HUES64 (cell line): ENCODE measurements at regions not wholly inside any gene's neighbourhood (a gene's known extent, or its start where the extent isn't known, plus 50 kb on each side); places are given as distances from the start of the nearest gene placed in this dataset.

Source experiments
- H3K27ac ChIP-seq: 2 replicates; pipeline ENCODE4 v1.7.0; 2013; ENCODE audit warnings: low read depth, low read length, inconsistent platforms
- H3K27me3 ChIP-seq: 2 replicates; pipeline ENCODE4 v1.6.1; 2013; ENCODE audit warnings: mild to moderate bottlenecking, low read length; ENCODE audit not compliant: insufficient read depth
- H3K36me3 ChIP-seq: 2 replicates; pipeline ENCODE4 v1.6.1; 2013; ENCODE audit warnings: mild to moderate bottlenecking, low read length; ENCODE audit not compliant: insufficient read depth
- H3K4me1 ChIP-seq: 2 replicates; pipeline ENCODE4 v1.6.1; 2013; ENCODE audit warnings: mild to moderate bottlenecking, low read length, moderate library complexity; ENCODE audit not compliant: insufficient read depth
- H3K4me3 ChIP-seq: 2 replicates; pipeline ENCODE4 v1.5.1; 2013; ENCODE audit warnings: mild to moderate bottlenecking, low read length, moderate library complexity
- H3K9ac ChIP-seq: 2 replicates; pipeline ENCODE4 v1.6.1; 2013; ENCODE audit warnings: mild to moderate bottlenecking, low read depth, low read length
- H3K9me3 ChIP-seq: 2 replicates; pipeline ENCODE4 v1.6.1; 2013; ENCODE audit warnings: low read depth, low read length; ENCODE audit not compliant: insufficient read depth
- WGBS: fragments of 150-250, 120-280 bp; methylation state at CpG from one replicate; pipeline ENCODE4 v1.1.7; 2013; ENCODE audit warnings: missing lambda C conversion rate; 5-methylcytosine and 5-hydroxymethylcytosine counted together

- Histone ChIP-seq H3K27me3 (no peaks in the 10 kb centered on the region), H3K4me3 (no peak overlapping the region), H3K27ac (no peak overlapping the region), H3K9me3 (no peaks in the 10 kb centered on the region; the same call in 1 of the 2 replicates), H3K9ac (no peak overlapping the region), H3K36me3 (no peaks in the 10 kb centered on the region), H3K4me1 (no peaks in the 10 kb centered on the region)
- WGBS: 88% methylated on average over 1 of the region's 2 CpGs
Measured at GRCh38 chr17:70230850-70231640, 61.7 kb downstream of the KCNJ2 start.

- H3K27ac ChIP-seq: no peak overlapping the region
- no peaks in the 10 kb centered on the region for H3K36me3 ChIP-seq
- H3K4me1 ChIP-seq: no peaks in the 10 kb centered on the region
- no peaks in the 10 kb centered on the region for H3K27me3 ChIP-seq
- H3K9ac ChIP-seq: no peak overlapping the region
- 84% methylated on average over 1 of the region's 2 CpGs for WGBS
- no peaks in the 10 kb centered on the region; the same call in 1 of the 2 replicates for H3K9me3 ChIP-seq
- H3K4me3 ChIP-seq: no peak overlapping the region
Measured at GRCh38 chr17:70232466-70232865, 63.1 kb downstream of the KCNJ2 start.

GRCh38 chr17:70235252-70235651, 65.9 kb downstream of the KCNJ2 start:
- Histone ChIP-seq H3K9me3 (no peaks in the 10 kb centered on the region; the same call in 1 of the 2 replicates), H3K36me3 (no peaks in the 10 kb centered on the region), H3K9ac (no peak overlapping the region), H3K4me3 (no peak overlapping the region), H3K27ac (no peak overlapping the region), H3K4me1 (no peaks in the 10 kb centered on the region), H3K27me3 (no peaks in the 10 kb centered on the region)

GRCh38 chr17:70238228-70238627, 68.9 kb downstream of the KCNJ2 start:
- Histone ChIP-seq H3K4me1 (no peaks in the 10 kb centered on the region), H3K4me3 (no peak overlapping the region), H3K27ac (no peak overlapping the region), H3K9ac (no peak overlapping the region), H3K27me3 (no peaks in the 10 kb centered on the region), H3K36me3 (no peaks in the 10 kb centered on the region), H3K9me3 (no peaks in the 10 kb centered on the region; the same call in 1 of the 2 replicates)
- WGBS: 95% methylated on average over 2 of the region's 2 CpGs

GRCh38 chr17:70238646-70239045, 69.3 kb downstream of the KCNJ2 start:
- Histone ChIP-seq H3K4me1 (no peaks in the 10 kb centered on the region), H3K9ac (no peak overlapping the region), H3K27me3 (no peaks in the 10 kb centered on the region), H3K36me3 (no peaks in the 10 kb centered on the region), H3K27ac (no peak overlapping the region), H3K9me3 (no peaks in the 10 kb centered on the region; the same call in 1 of the 2 replicates), H3K4me3 (no peak overlapping the region)
- 78% methylated on average over 3 of the region's 4 CpGs for WGBS

- WGBS: 50% methylated on average over 1 of the region's 1 CpG
Measured at GRCh38 chr17:70239391-70239826, 70.1 kb downstream of the KCNJ2 start.

GRCh38 chr17:70241071-70241470, 71.7 kb downstream of the KCNJ2 start:
- 92% methylated on average over 6 of the region's 6 CpGs for WGBS
- Histone ChIP-seq H3K36me3 (no peaks in the 10 kb centered on the region), H3K27me3 (no peaks in the 10 kb centered on the region), H3K4me1 (no peaks in the 10 kb centered on the region), H3K9ac (no peak overlapping the region), H3K4me3 (no peak overlapping the region), H3K27ac (no peak overlapping the region), H3K9me3 (no peaks in the 10 kb centered on the region)

More at GRCh38 chr17:70239391-70239826, 70.1 kb downstream of the KCNJ2 start:
- H3K9ac ChIP-seq: no peak overlapping the region
- no peak overlapping the region for H3K27ac ChIP-seq
- no peaks in the 10 kb centered on the region for H3K36me3 ChIP-seq
- no peaks in the 10 kb centered on the region for H3K27me3 ChIP-seq
- no peak overlapping the region for H3K4me3 ChIP-seq
- no peaks in the 10 kb centered on the region for H3K4me1 ChIP-seq
- H3K9me3 ChIP-seq: no peaks in the 10 kb centered on the region; the same call in 1 of the 2 replicates

GRCh38 chr17:70242781-70243437, 73.6 kb downstream of the KCNJ2 start:
- Histone ChIP-seq H3K4me3 (no peak overlapping the region), H3K27me3 (no peaks in the 10 kb centered on the region), H3K4me1 (no peaks in the 10 kb centered on the region), H3K9me3 (no peaks in the 10 kb centered on the region), H3K27ac (no peak overlapping the region), H3K36me3 (no peaks in the 10 kb centered on the region), H3K9ac (no peak overlapping the region)
- 84% methylated on average over 3 of the region's 7 CpGs for WGBS

- no peak overlapping the region for H3K9ac ChIP-seq
- no peaks in the 10 kb centered on the region for H3K9me3 ChIP-seq
- no peaks in the 10 kb centered on the region for H3K36me3 ChIP-seq
- no peak overlapping the region for H3K4me3 ChIP-seq
- WGBS: 95% methylated on average over 2 of the region's 2 CpGs
- H3K27ac ChIP-seq: no peak overlapping the region
- no peaks in the 10 kb centered on the region for H3K4me1 ChIP-seq
- H3K27me3 ChIP-seq: no peaks in the 10 kb centered on the region
Measured at GRCh38 chr17:70251706-70252105, 82.4 kb downstream of the KCNJ2 start.

GRCh38 chr17:70254735-70255460, 85.6 kb downstream of the KCNJ2 start:
- no peak overlapping the region for H3K27ac ChIP-seq
- H3K9ac ChIP-seq: no peak overlapping the region
- no peaks in the 10 kb centered on the region for H3K9me3 ChIP-seq
- WGBS: 95% methylated on average over 2 of the region's 2 CpGs
- H3K27me3 ChIP-seq: no peaks in the 10 kb centered on the region
- H3K4me3 ChIP-seq: no peak overlapping the region
- H3K4me1 ChIP-seq: no peaks in the 10 kb centered on the region
- H3K36me3 ChIP-seq: no peaks in the 10 kb centered on the region

- Histone ChIP-seq H3K4me3 (no peak overlapping the region), H3K9me3 (no peaks in the 10 kb centered on the region), H3K4me1 (no peaks in the 10 kb centered on the region), H3K9ac (no peak overlapping the region), H3K36me3 (no peaks in the 10 kb centered on the region), H3K27me3 (no peaks in the 10 kb centered on the region), H3K27ac (no peak overlapping the region)
- 100% methylated on average over 1 of the region's 2 CpGs for WGBS
Measured at GRCh38 chr17:70256751-70257150, 87.4 kb downstream of the KCNJ2 start.
